G401 (cell line): ENCODE measurements at regions not wholly inside any gene's neighbourhood (a gene's known extent, or its start where the extent isn't known, plus 50 kb on each side); places are given as distances from the start of the nearest gene placed in this dataset.
"Not testable (repeated sequence)": the region's sequence is repeated elsewhere in the genome, so short reads cannot be mapped to it uniquely, and the experiment has no call there.

ENCODE experiments used
- DNase-seq: peaks from one replicate; pipeline ENCODE4 v3.0.0-alpha.2; 2015; ENCODE audit warnings: low spot score
- in situ Hi-C: cut with HindIII; loops from 2 replicates; pipeline ENCODE4 v1.10.0; 2016; ENCODE audit warnings: low sequenced_read_pairs, mixed read lengths

DNA sequence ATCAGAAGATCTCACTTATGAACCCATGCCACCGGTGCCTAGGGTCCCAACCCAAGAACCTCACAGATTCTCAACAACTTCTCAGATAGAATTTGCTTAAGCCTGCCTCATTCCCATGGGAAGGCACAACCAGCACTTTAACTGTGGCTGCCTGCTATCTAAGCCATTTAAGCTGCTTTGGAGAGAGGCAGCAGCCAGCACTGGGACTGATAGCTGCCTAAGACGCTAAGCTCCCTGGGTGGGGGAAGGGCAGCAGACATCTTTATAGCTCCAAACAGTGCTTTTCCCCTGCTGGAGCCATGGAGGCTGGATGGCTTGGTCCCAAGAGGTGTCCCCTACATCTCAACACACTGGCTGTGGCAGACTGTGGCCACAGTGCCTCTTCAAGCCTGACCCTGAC is 1268.6 kb downstream of the FAM133A start:
- no peak for DNase-seq
- in situ Hi-C loops, result no loop called here

DNA sequence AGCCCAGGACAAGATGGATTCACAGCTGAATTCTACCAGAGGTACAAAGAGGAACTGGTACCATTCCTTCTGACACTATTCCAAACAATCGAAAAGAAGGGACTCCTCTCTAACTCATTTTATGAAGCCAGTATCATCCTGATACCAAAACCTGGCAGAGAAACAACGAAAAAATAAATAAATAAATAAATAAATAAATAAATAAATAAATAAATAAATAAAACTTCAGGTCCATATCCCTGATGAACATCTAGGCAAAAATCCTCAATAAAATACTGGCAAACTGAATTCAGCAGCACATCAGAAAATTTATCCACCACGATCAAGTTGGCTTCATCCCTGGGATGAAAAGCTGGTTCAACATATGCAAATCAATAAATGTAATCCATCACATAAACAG is 1272.1 kb downstream of the FAM133A start:
- in situ Hi-C loops, DNase-seq: not testable (repeated sequence)

DNA sequence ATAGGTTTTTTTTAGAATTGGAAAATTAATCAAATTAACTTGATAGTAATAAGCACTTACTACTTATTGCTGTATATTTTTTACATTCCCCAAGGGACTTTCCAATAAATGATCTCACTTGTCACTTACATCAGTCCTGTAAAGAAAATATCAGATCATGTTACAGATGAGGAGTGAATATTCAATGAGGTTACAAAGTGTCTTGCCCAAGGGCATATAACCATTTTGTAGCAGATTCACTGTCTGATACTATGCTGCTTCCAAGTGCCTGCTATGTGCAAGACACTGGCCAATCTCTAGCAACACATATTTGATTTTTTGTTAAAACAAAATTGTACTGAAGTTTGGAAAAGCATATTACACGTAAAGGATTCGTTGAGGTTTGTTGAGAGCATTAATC is 1287.7 kb downstream of the FAM133A start:
- DNase-seq, result no peak
- in situ Hi-C loops, result no loop called here

DNA sequence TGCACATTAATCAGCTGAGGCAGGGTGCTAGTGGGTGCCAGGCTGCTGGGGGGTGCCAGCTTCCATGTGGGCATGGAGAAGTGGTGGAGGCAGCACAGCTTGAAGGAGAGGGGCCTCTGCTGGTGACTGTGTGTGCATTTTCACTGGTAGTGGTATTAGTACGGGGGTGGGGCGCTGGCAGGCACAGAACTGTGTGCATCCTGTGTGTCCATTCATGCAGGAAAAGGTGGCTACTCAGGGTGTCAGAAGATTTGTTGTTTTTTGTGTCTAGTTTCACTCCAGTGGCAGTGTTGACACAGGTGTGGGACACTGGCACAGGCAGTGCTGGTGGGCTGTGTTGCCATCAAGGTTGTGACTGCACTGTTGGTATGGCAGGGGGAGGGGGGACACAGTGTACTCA is 1303.6 kb downstream of the FAM133A start:
- in situ Hi-C loops, result no loop called here
- DNase-seq, result no peak

DNA sequence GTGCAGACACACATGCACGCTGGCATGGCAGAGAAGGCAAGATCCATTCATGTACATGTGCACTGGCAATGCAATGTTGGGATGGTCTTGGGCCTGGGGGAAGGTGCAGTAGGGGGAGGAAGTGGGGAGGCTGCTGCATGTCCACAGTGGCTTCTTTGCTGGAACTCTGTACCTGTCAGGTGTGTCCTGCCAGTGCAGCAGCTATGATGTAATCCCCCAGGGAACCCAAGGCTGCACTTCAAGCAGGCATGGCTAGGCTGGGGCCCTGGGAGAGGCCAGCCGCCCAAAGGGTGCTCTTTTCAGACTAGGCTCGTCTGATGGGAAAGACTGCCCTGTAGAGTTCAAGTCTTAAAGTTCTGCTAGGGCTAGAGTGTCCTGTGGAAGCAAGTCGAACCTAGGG is 1304.0 kb downstream of the FAM133A start:
- in situ Hi-C loops, result no loop called here
- DNase-seq, result no peak
